AG04449 (cell line): ENCODE measurements at regions not wholly inside any gene's neighbourhood (a gene's known extent, or its start where the extent isn't known, plus 50 kb on each side); places are given as distances from the start of the nearest gene placed in this dataset.

Experiments used
- CTCF ChIA-PET: fragments of 350-600 bp; formaldehyde crosslinking; extraction: SDS; loops from one replicate; lab custom pipeline; 2021; ENCODE audit warnings: antibody characterized with exemption; lab: Yijun Ruan, JAX
- POLR2A ChIA-PET: fragments of 400-600, 350-600 bp; formaldehyde crosslinking; extraction: SDS; loops from one replicate; lab custom pipeline; 2020; ENCODE audit warnings: antibody characterized with exemption, inconsistent platforms; lab: Yijun Ruan, JAX
- DNase-seq: peaks from one replicate; pipeline ENCODE4 v3.0.0-alpha.2; 2010; ENCODE audit warnings: low read depth, low spot score
- H3K4me3 ChIP-seq: 2 replicates; pipeline ENCODE4 v1.5.1; 2011; ENCODE audit warnings: low read depth, mild to moderate bottlenecking, control low read depth, low read length
- CTCF ChIP-seq: IDR thresholded peaks from one replicate; pipeline ENCODE4 v1.5.1; 2011; ENCODE audit warnings: mild to moderate bottlenecking, moderate library complexity, low read length, control low read depth, inconsistent platforms; ENCODE audit not compliant: insufficient read depth; ENCODE audit errors: missing control alignments

GRCh38 chr20:60314727-60315126 lies 356.5 kb downstream of the CDH26 start:
- ChIA-PET POLR2A (no interaction called here), CTCF (no interaction called here)
- no peak overlapping the region for H3K4me3 ChIP-seq
- no peak for TF ChIP-seq CTCF
- DNase-seq, result no peak

GRCh38 chr20:60316476-60317158 lies 358.4 kb downstream of the CDH26 start:
- no peak overlapping the region for H3K4me3 ChIP-seq
- TF ChIP-seq CTCF, result no peak
- ChIA-PET POLR2A (no interaction called here), CTCF (interaction anchor here (1.0 to 1.2 kb wide), 2 partner anchors 106 to 912 kb away, joined by 3 read pairs; no protein-coding TSS in a partner anchor)
- DNase-seq, result no peak

GRCh38 chr20:60317401-60317800 lies 359.2 kb downstream of the CDH26 start:
- no peak for TF ChIP-seq CTCF
- POLR2A ChIA-PET, result no interaction called here
- CTCF ChIA-PET, result no interaction called here
- no peak overlapping the region for H3K4me3 ChIP-seq
- DNase-seq, result no peak

GRCh38 chr20:60321601-60322000 lies 363.4 kb downstream of the CDH26 start:
- CTCF ChIA-PET, result no interaction called here
- POLR2A ChIA-PET, result no interaction called here
- DNase-seq, result no peak
- TF ChIP-seq CTCF, result no peak
- H3K4me3 ChIP-seq, result no peak overlapping the region

GRCh38 chr20:60326821-60327220 lies 368.6 kb downstream of the CDH26 start:
- ChIA-PET POLR2A (no interaction called here), CTCF (no interaction called here)
- H3K4me3 ChIP-seq, result no peak overlapping the region

More at GRCh38 chr20:60326821-60327220, 368.6 kb downstream of the CDH26 start:
- no peak for DNase-seq
- TF ChIP-seq CTCF, result no peak
